Spinal cord (tissue), 9 donors: ENCODE measurements at regions not wholly inside any gene's neighbourhood (a gene's known extent, or its start where the extent isn't known, plus 50 kb on each side); places are given as distances from the start of the nearest gene placed in this dataset.

Source experiments
- DNase-seq, 6 donors: peaks; one replicate each; pipeline versions ENCODE4 v3.0.0 to v3.0.0-alpha.2; 2013 to 2015; ENCODE audit warnings: low spot score in 6 of 6, low read depth in 4 of 6
- H3K27ac ChIP-seq: one replicate; pipeline ENCODE4 v1.5.1; 2013; ENCODE audit warnings: low read depth, low read length, control low read depth
- H3K27me3 ChIP-seq: one replicate; pipeline ENCODE4 v1.6.1; 2013; ENCODE audit warnings: low read length; ENCODE audit not compliant: control insufficient read depth, insufficient read depth
- H3K36me3 ChIP-seq: one replicate; pipeline ENCODE4 v1.6.1; 2013; ENCODE audit warnings: low read length; ENCODE audit not compliant: control insufficient read depth, insufficient read depth
- H3K4me1 ChIP-seq: one replicate; pipeline ENCODE4 v1.6.1; 2013; ENCODE audit warnings: low read length; ENCODE audit not compliant: control insufficient read depth, insufficient read depth
- H3K4me3 ChIP-seq: one replicate; pipeline ENCODE4 v1.5.1; 2013; ENCODE audit warnings: low read depth, low read length, control low read depth
- H3K9me3 ChIP-seq: one replicate; pipeline ENCODE4 v1.6.1; 2013; ENCODE audit warnings: low read length; ENCODE audit not compliant: control insufficient read depth, insufficient read depth
- WGBS: methylation state at CpG from one replicate; pipeline ENCODE4 v1.1.5; 2013; ENCODE audit warnings: missing lambda C conversion rate; ENCODE audit not compliant: insufficient coverage; 5-methylcytosine and 5-hydroxymethylcytosine counted together
- donor health status: healthy.

- H3K27ac ChIP-seq: no peak overlapping the region
- DNase-seq: no peak
- H3K36me3 ChIP-seq: no peaks in the 10 kb centered on the region
- 75% methylated on average over 1 of the region's 2 CpGs for WGBS
- H3K9me3 ChIP-seq: no peaks in the 10 kb centered on the region
- no peaks in the 10 kb centered on the region for H3K27me3 ChIP-seq
- no peak overlapping the region for H3K4me3 ChIP-seq
- H3K4me1 ChIP-seq: no peaks in the 10 kb centered on the region
These were observed 669.0 kb upstream of the EYS start for GRCh38 chr6:66376001-66376400.

GRCh38 chr6:66369407-66369806 lies 662.4 kb upstream of the EYS start:
- no peaks in the 10 kb centered on the region for H3K9me3 ChIP-seq
- no peaks in the 10 kb centered on the region for H3K4me1 ChIP-seq
- H3K27ac ChIP-seq: no peak overlapping the region
- DNase-seq: no peak
- no peaks in the 10 kb centered on the region for H3K36me3 ChIP-seq
- H3K4me3 ChIP-seq: no peak overlapping the region
- no peaks in the 10 kb centered on the region for H3K27me3 ChIP-seq

GRCh38 chr6:66362888-66363287 lies 655.9 kb upstream of the EYS start:
- DNase-seq: no peak
- WGBS: 98% methylated on average over 6 of the region's 6 CpGs

GRCh38 chr6:66361886-66362285 lies 654.9 kb upstream of the EYS start:
- WGBS: 89% methylated on average over 8 of the region's 8 CpGs
- Histone ChIP-seq H3K27ac (no peak overlapping the region), H3K4me3 (no peak overlapping the region), H3K4me1 (no peaks in the 10 kb centered on the region), H3K27me3 (no peaks in the 10 kb centered on the region), H3K9me3 (no peaks in the 10 kb centered on the region), H3K36me3 (no peaks in the 10 kb centered on the region)
- DNase-seq: no peak

More at GRCh38 chr6:66362888-66363287, 655.9 kb upstream of the EYS start:
- H3K9me3 ChIP-seq: no peaks in the 10 kb centered on the region
- H3K27me3 ChIP-seq: no peaks in the 10 kb centered on the region
- no peaks in the 10 kb centered on the region for H3K4me1 ChIP-seq
- H3K27ac ChIP-seq: no peak overlapping the region
- H3K36me3 ChIP-seq: no peaks in the 10 kb centered on the region
- H3K4me3 ChIP-seq: no peak overlapping the region

GRCh38 chr6:66357781-66358180 lies 650.8 kb upstream of the EYS start:
- H3K4me1 ChIP-seq: no peaks in the 10 kb centered on the region
- H3K27ac ChIP-seq: no peak overlapping the region
- no peaks in the 10 kb centered on the region for H3K36me3 ChIP-seq
- DNase-seq: no peak
- no peaks in the 10 kb centered on the region for H3K9me3 ChIP-seq
- no peaks in the 10 kb centered on the region for H3K27me3 ChIP-seq
- no peak overlapping the region for H3K4me3 ChIP-seq

- Histone ChIP-seq H3K27ac (no peak overlapping the region), H3K4me1 (no peaks in the 10 kb centered on the region), H3K36me3 (no peaks in the 10 kb centered on the region), H3K4me3 (no peak overlapping the region), H3K9me3 (no peaks in the 10 kb centered on the region), H3K27me3 (no peaks in the 10 kb centered on the region)
- 86% methylated on average over 1 of the region's 1 CpG for WGBS
- DNase-seq: no peak
These were observed 648.4 kb upstream of the EYS start for GRCh38 chr6:66355471-66355870.

GRCh38 chr6:66344796-66345195 lies 637.8 kb upstream of the EYS start:
- Histone ChIP-seq H3K9me3 (no peaks in the 10 kb centered on the region), H3K27me3 (no peaks in the 10 kb centered on the region), H3K4me3 (no peak overlapping the region), H3K36me3 (no peaks in the 10 kb centered on the region), H3K4me1 (no peaks in the 10 kb centered on the region), H3K27ac (no peak overlapping the region)
- DNase-seq: peak in 1 of 6 donors; percentile 8
- WGBS: no CpG with 5 or more reads among the region's 2 CpGs

GRCh38 chr6:66340736-66341135 lies 633.7 kb upstream of the EYS start:
- H3K9me3 ChIP-seq: no peaks in the 10 kb centered on the region
- no peak overlapping the region for H3K27ac ChIP-seq
- H3K4me1 ChIP-seq: no peaks in the 10 kb centered on the region
- no CpG with 5 or more reads among the region's 1 CpG for WGBS
- DNase-seq: no peak
- H3K27me3 ChIP-seq: no peaks in the 10 kb centered on the region
- no peaks in the 10 kb centered on the region for H3K36me3 ChIP-seq
- H3K4me3 ChIP-seq: no peak overlapping the region

- no peaks in the 10 kb centered on the region for H3K4me1 ChIP-seq
- WGBS: no CpG with 5 or more reads among the region's 1 CpG
- no peak for DNase-seq
- H3K27me3 ChIP-seq: no peaks in the 10 kb centered on the region
- no peak overlapping the region for H3K4me3 ChIP-seq
- H3K27ac ChIP-seq: no peak overlapping the region
- H3K9me3 ChIP-seq: no peaks in the 10 kb centered on the region
- H3K36me3 ChIP-seq: no peaks in the 10 kb centered on the region
These were observed 629.1 kb upstream of the EYS start for GRCh38 chr6:66336176-66336575.

GRCh38 chr6:66328200-66328599 lies 621.2 kb upstream of the EYS start:
- Histone ChIP-seq H3K27me3 (no peaks in the 10 kb centered on the region), H3K4me3 (no peak overlapping the region), H3K27ac (no peak overlapping the region), H3K36me3 (no peaks in the 10 kb centered on the region), H3K9me3 (no peaks in the 10 kb centered on the region), H3K4me1 (no peaks in the 10 kb centered on the region)
- no peak for DNase-seq
- 83% methylated on average over 1 of the region's 3 CpGs for WGBS
